Hematopoietic multipotent progenitor cell treated with erythropoietin and hydrocortisone succinate and interleukin-3 and kit ligand, for 4 days (in vitro differentiated cells): ENCODE measurements at regions not wholly inside any gene's neighbourhood (a gene's known extent, or its start where the extent isn't known, plus 50 kb on each side); places are given as distances from the start of the nearest gene placed in this dataset.
"Not testable (repeated sequence)": the region's sequence is repeated elsewhere in the genome, so short reads cannot be mapped to it uniquely, and the experiment has no call there.

ENCODE experiments used
- DNase-seq: peaks from one replicate; pipeline ENCODE4 v3.0.0-alpha.2; 2015

GRCh38 chr11:106280036-106280435 is 202.6 kb downstream of the AASDHPPT start:
- DNase-seq = no peak

- no peak for DNase-seq
Observed at GRCh38 chr11:106281455-106282173, 204.2 kb downstream of the AASDHPPT start.

- no peak for DNase-seq
Observed at GRCh38 chr11:106286881-106287504, 209.5 kb downstream of the AASDHPPT start.

- no peak for DNase-seq
Observed at GRCh38 chr11:106288057-106288456, 210.6 kb downstream of the AASDHPPT start.

- DNase-seq = no peak
Observed at GRCh38 chr11:106288822-106289387, 211.4 kb downstream of the AASDHPPT start.

GRCh38 chr11:106292526-106292925 is 215.1 kb downstream of the AASDHPPT start:
- no peak for DNase-seq

GRCh38 chr11:106295974-106296373 is 218.5 kb downstream of the AASDHPPT start:
- DNase-seq = no peak

- DNase-seq = no peak
Observed at GRCh38 chr11:106302416-106302815, 225.0 kb downstream of the AASDHPPT start.

- no peak for DNase-seq
Observed at GRCh38 chr11:106304274-106304673, 226.8 kb downstream of the AASDHPPT start.

GRCh38 chr11:106305458-106305857 is 228.0 kb downstream of the AASDHPPT start:
- no peak for DNase-seq

GRCh38 chr11:106306942-106307341 is 229.5 kb downstream of the AASDHPPT start:
- no peak for DNase-seq

GRCh38 chr11:106309070-106309684 is 231.7 kb downstream of the AASDHPPT start:
- DNase-seq = peak; percentile 12

GRCh38 chr11:106311531-106312230 is 234.2 kb downstream of the AASDHPPT start:
- no peak for DNase-seq

GRCh38 chr11:106317208-106317773 is 239.8 kb downstream of the AASDHPPT start:
- not testable (repeated sequence) for DNase-seq

GRCh38 chr11:106321601-106322000 is 244.1 kb downstream of the AASDHPPT start:
- DNase-seq = no peak

GRCh38 chr11:106322106-106322505 is 244.6 kb downstream of the AASDHPPT start:
- no peak for DNase-seq

- no peak for DNase-seq
Observed at GRCh38 chr11:106326087-106326486, 248.6 kb downstream of the AASDHPPT start.

- DNase-seq = no peak
Observed at GRCh38 chr11:106327134-106327533, 249.7 kb downstream of the AASDHPPT start.

GRCh38 chr11:106327637-106328036 is 250.2 kb downstream of the AASDHPPT start:
- DNase-seq = no peak

- no peak for DNase-seq
Observed at GRCh38 chr11:106329273-106330018, 252.0 kb downstream of the AASDHPPT start.

- DNase-seq = no peak
Observed at GRCh38 chr11:106331176-106331575, 253.7 kb downstream of the AASDHPPT start.

- DNase-seq = no peak
Observed at GRCh38 chr11:106333678-106334077, 256.2 kb downstream of the AASDHPPT start.
